Thoracic aorta (tissue), 2 donors: ENCODE measurements at regions not wholly inside any gene's neighbourhood (a gene's known extent, or its start where the extent isn't known, plus 50 kb on each side); places are given as distances from the start of the nearest gene placed in this dataset.
"Not testable (repeated sequence)": the region's sequence is repeated elsewhere in the genome, so short reads cannot be mapped to it uniquely, and the experiment has no call there.

Experiments
- ATAC-seq: fragments of 150-250 bp; one replicate; pipeline ENCODE4 v1.8.0; 2017; ENCODE audit warnings: low read depth; ENCODE audit not compliant: insufficient number of reproducible peaks, low FRiP score
- DNase-seq: peaks from one replicate; pipeline ENCODE4 v3.0.0-alpha.2; 2020; ENCODE audit warnings: low spot score
- H3K27ac ChIP-seq, 2 donors: fragments of 200-600 bp; sonication (generic); 1 replicate in 1 of 2; 2 replicates in 1 of 2; pipeline ENCODE4 v1.5.1; 2016; ENCODE audit warnings: mild to moderate bottlenecking in 2 of 2, moderate library complexity in 2 of 2
- H3K27me3 ChIP-seq: fragments of 200-600 bp; sonication (generic); replicated peaks from 2 replicates; pipeline ENCODE4 v1.6.0; 2016; ENCODE audit warnings: mild to moderate bottlenecking; ENCODE audit not compliant: insufficient read depth
- H3K36me3 ChIP-seq: fragments of 200-600 bp; sonication (generic); one replicate; pipeline ENCODE4 v1.5.1; 2016
- H3K4me1 ChIP-seq, 2 donors: fragments of 200-600 bp; sonication (generic); 1 replicate in 1 of 2; 2 replicates in 1 of 2; pipeline versions ENCODE4 v1.5.1 to v1.6.0; 2016; ENCODE audit warnings: low read depth in 2 of 2, mild to moderate bottlenecking in 1 of 2; ENCODE audit not compliant: control insufficient read depth in 1 of 2
- H3K4me3 ChIP-seq: fragments of 200-600 bp; sonication (generic); 2 replicates; pipeline ENCODE4 v1.5.1; 2016; ENCODE audit warnings: mild to moderate bottlenecking
- H3K9me3 ChIP-seq: fragments of 200-600 bp; sonication (generic); 2 replicates; pipeline ENCODE4 v1.5.1; 2016
- TF ChIP-seq, protein P1 (sequence below): fragments of 200-600 bp; sonication (generic); IDR thresholded peaks from one replicate; pipeline ENCODE4 v1.5.1; 2019; ENCODE audit warnings: antibody characterized with exemption

DNA sequence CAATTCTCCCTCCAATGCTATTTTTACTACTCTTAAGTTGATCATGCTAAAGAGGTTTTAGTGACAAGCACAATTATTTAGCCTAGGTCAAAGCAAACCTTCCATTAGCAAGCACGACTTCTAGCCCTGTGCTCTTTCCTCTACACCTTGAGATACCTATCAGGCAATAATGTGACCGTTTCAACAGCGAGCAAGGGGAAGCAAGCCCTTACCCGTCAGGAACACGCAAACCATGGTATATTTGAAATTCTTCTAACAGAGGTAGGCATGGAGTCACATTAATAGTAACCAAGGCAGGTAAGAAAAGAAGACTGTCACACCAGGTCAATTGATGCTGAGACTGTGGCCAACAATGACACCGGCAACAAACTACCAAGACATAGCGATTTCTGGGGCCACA lies 68.9 kb upstream of the VGLL4 start:
- DNase-seq = no peak
- H3K9me3 ChIP-seq = no peaks in the 10 kb centered on the region
- no peak for ATAC-seq
- TF ChIP-seq, protein P1, sequence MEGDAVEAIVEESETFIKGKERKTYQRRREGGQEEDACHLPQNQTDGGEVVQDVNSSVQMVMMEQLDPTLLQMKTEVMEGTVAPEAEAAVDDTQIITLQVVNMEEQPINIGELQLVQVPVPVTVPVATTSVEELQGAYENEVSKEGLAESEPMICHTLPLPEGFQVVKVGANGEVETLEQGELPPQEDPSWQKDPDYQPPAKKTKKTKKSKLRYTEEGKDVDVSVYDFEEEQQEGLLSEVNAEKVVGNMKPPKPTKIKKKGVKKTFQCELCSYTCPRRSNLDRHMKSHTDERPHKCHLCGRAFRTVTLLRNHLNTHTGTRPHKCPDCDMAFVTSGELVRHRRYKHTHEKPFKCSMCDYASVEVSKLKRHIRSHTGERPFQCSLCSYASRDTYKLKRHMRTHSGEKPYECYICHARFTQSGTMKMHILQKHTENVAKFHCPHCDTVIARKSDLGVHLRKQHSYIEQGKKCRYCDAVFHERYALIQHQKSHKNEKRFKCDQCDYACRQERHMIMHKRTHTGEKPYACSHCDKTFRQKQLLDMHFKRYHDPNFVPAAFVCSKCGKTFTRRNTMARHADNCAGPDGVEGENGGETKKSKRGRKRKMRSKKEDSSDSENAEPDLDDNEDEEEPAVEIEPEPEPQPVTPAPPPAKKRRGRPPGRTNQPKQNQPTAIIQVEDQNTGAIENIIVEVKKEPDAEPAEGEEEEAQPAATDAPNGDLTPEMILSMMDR = no peak
- H3K27ac ChIP-seq = no peak overlapping the region
- H3K27me3 ChIP-seq = no peaks in the 10 kb centered on the region
- no peaks in the 10 kb centered on the region for H3K36me3 ChIP-seq
- H3K4me3 ChIP-seq = no peak overlapping the region
- peaks cover 0 to 34% of the 10 kb centered on the region in 2 donors for H3K4me1 ChIP-seq

DNA sequence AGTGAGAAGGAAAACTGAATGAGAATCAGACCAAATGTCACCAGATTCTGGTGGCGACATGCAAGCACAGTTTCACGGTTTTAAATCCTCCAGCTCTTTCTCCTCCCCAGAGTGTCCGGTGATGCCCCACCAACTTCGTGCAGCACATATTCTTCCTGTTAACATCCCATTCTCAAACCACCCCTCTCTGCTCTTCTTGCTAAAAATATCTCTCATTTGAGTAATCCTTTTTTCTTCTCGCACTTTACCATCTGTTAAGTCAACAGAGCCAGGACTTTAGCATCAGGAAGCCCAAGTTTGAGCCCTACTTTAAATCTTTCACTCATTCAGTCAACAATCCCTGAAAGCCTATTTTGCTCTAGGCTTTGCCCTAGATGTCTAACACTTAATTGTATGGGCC lies 68.2 kb upstream of the VGLL4 start:
- ATAC-seq (no peak), DNase-seq (no peak)
- H3K27me3 ChIP-seq = no peaks in the 10 kb centered on the region
- no peaks in the 10 kb centered on the region for H3K36me3 ChIP-seq
- no peaks in the 10 kb centered on the region for H3K9me3 ChIP-seq
- peaks cover 0 to 29% of the 10 kb centered on the region in 2 donors for H3K4me1 ChIP-seq
- no peak overlapping the region for H3K4me3 ChIP-seq
- TF ChIP-seq, protein P1 = no peak
- no peak overlapping the region for H3K27ac ChIP-seq

GRCh38 chr3:11709782-11710181 lies 66.1 kb upstream of the VGLL4 start:
- ATAC-seq = no peak
- Histone ChIP-seq H3K9me3 (no peaks in the 10 kb centered on the region), H3K4me1 (peaks cover 0 to 20% of the 10 kb centered on the region in 2 donors), H3K27me3 (no peaks in the 10 kb centered on the region), H3K27ac (no peak overlapping the region), H3K36me3 (no peaks in the 10 kb centered on the region), H3K4me3 (no peak overlapping the region)
- DNase-seq = no peak
- TF ChIP-seq, protein P1 = no peak

GRCh38 chr3:11707084-11707483 lies 63.4 kb upstream of the VGLL4 start:
- H3K4me3 ChIP-seq, ATAC-seq, H3K27me3 ChIP-seq, DNase-seq, H3K9me3 ChIP-seq, H3K27ac ChIP-seq, H3K36me3 ChIP-seq: not testable (repeated sequence)
- H3K4me1 ChIP-seq = peaks cover 7 to 15% of the 10 kb centered on the region in 2 donors

GRCh38 chr3:11706604-11707003 lies 62.9 kb upstream of the VGLL4 start:
- no peaks in the 10 kb centered on the region for H3K36me3 ChIP-seq
- H3K4me1 ChIP-seq = peaks cover 7 to 10% of the 10 kb centered on the region in 2 donors
- TF ChIP-seq, protein P1 = no peak
- DNase-seq (no peak), ATAC-seq (no peak)
- H3K4me3 ChIP-seq = no peak overlapping the region
- no peak overlapping the region for H3K27ac ChIP-seq
- H3K27me3 ChIP-seq = no peaks in the 10 kb centered on the region
- H3K9me3 ChIP-seq = no peaks in the 10 kb centered on the region

- H3K27ac ChIP-seq = no peak overlapping the region
- DNase-seq (no peak), ATAC-seq (no peak)
- H3K4me3 ChIP-seq = no peak overlapping the region
- TF ChIP-seq, protein P1 = no peak
- H3K4me1 ChIP-seq = peaks cover 6 to 7% of the 10 kb centered on the region in 2 donors
- H3K36me3 ChIP-seq = peaks cover 3% of the 10 kb centered on the region
- no peaks in the 10 kb centered on the region for H3K27me3 ChIP-seq
- H3K9me3 ChIP-seq = no peaks in the 10 kb centered on the region
Measured at GRCh38 chr3:11705049-11705448, 61.3 kb upstream of the VGLL4 start.
